ENCODE measurements at regions not wholly inside any gene's neighbourhood (a gene's known extent, or its start where the extent isn't known, plus 50 kb on each side); places are given as distances from the start of the nearest gene placed in this dataset.

- no peak for DNase-seq
Observed at GRCh38 chr11:91800208-91800914, 424.3 kb upstream of the FAT3 start.

GRCh38 chr11:91798240-91798639 is 426.4 kb upstream of the FAT3 start:
- no peak for DNase-seq

- DNase-seq = no peak
Observed at GRCh38 chr11:91796999-91797398, 427.6 kb upstream of the FAT3 start.

GRCh38 chr11:91795139-91795887 is 429.3 kb upstream of the FAT3 start:
- DNase-seq = no peak

- DNase-seq = no peak
Observed at GRCh38 chr11:91794146-91794545, 430.5 kb upstream of the FAT3 start.

GRCh38 chr11:91792779-91793262 is 431.8 kb upstream of the FAT3 start:
- DNase-seq = no peak

- DNase-seq = no peak
Observed at GRCh38 chr11:91791171-91791468, 433.5 kb upstream of the FAT3 start.

GRCh38 chr11:91790346-91791170 is 434.1 kb upstream of the FAT3 start:
- no peak for DNase-seq

- DNase-seq = no peak
Observed at GRCh38 chr11:91788764-91789163, 435.9 kb upstream of the FAT3 start.

- DNase-seq = no peak
Observed at GRCh38 chr11:91786097-91786496, 438.5 kb upstream of the FAT3 start.

GRCh38 chr11:91783173-91783572 is 441.4 kb upstream of the FAT3 start:
- DNase-seq = no peak

GRCh38 chr11:91778758-91779157 is 445.9 kb upstream of the FAT3 start:
- DNase-seq = no peak

GRCh38 chr11:91776655-91777054 is 448.0 kb upstream of the FAT3 start:
- DNase-seq = no peak

- DNase-seq = no peak
Observed at GRCh38 chr11:91773090-91773489, 451.5 kb upstream of the FAT3 start.

GRCh38 chr11:91771961-91772360 is 452.7 kb upstream of the FAT3 start:
- DNase-seq = no peak

- no peak for DNase-seq
Observed at GRCh38 chr11:91768783-91769182, 455.8 kb upstream of the FAT3 start.

- DNase-seq = no peak
Observed at GRCh38 chr11:91763331-91763730, 461.3 kb upstream of the FAT3 start.

GRCh38 chr11:91761406-91762025 is 463.1 kb upstream of the FAT3 start:
- DNase-seq = no peak

GRCh38 chr11:91756829-91757480 is 467.7 kb upstream of the FAT3 start:
- no peak for DNase-seq

GRCh38 chr11:91755951-91756707 is 468.5 kb upstream of the FAT3 start:
- no peak for DNase-seq

GRCh38 chr11:91755526-91755925 is 469.1 kb upstream of the FAT3 start:
- no peak for DNase-seq

GRCh38 chr11:91749251-91749650 is 475.4 kb upstream of the FAT3 start:
- DNase-seq = no peak
